ENCODE measurements at regions not wholly inside any gene's neighbourhood (a gene's known extent, or its start where the extent isn't known, plus 50 kb on each side); places are given as distances from the start of the nearest gene placed in this dataset.
"Not testable (repeated sequence)": the region's sequence is repeated elsewhere in the genome, so short reads cannot be mapped to it uniquely, and the experiment has no call there.

DNA sequence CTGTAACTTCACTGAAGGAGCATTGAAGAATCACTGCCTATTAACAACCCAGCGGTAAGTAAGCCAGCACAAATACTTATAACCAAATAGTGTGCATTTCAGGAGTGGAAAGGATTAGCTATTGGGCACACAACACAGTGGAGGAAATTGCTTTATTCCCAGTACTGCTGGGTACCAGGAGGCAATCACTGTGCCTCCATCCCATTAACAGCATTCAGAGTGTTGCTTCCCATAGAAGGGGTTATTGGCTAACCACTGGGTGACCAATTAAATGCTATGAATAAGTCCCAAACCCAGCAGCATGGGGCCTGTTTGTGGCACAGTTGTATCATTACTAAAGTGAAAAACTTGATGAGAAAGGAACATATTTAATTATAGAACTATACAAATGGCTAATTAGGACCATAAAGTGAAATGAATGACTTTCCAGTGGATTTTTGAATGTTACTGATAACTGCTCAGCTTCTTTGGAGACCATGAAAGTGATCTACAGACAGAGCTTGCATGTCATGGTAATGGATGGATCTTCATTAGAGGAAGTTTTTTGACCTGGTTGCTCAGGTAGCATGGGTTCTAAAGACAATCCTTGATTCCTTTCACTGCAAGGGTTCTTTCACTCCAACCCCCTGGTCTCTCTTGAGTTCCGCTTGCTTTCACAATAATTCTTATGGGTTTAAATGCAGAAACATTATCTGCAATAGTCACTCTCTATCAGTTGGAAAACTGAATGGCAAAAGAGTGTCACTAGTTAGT lies 413.3 kb upstream of the RORB start:
- Histone ChIP-seq H3K27me3 (ENCODE audit: insufficient read depth, low read depth, severe bottlenecking) (no peaks in the 10 kb centered on the region), H3K27ac (no peak overlapping the region), H3K9me3 (ENCODE audit: severe bottlenecking) (no peaks in the 10 kb centered on the region), H3K4me3 (ENCODE audit: low read depth, low read length) (no peak overlapping the region), H3K36me3 (no peaks in the 10 kb centered on the region)
- DNase-seq, result no peak
- TF ChIP-seq, protein P1, sequence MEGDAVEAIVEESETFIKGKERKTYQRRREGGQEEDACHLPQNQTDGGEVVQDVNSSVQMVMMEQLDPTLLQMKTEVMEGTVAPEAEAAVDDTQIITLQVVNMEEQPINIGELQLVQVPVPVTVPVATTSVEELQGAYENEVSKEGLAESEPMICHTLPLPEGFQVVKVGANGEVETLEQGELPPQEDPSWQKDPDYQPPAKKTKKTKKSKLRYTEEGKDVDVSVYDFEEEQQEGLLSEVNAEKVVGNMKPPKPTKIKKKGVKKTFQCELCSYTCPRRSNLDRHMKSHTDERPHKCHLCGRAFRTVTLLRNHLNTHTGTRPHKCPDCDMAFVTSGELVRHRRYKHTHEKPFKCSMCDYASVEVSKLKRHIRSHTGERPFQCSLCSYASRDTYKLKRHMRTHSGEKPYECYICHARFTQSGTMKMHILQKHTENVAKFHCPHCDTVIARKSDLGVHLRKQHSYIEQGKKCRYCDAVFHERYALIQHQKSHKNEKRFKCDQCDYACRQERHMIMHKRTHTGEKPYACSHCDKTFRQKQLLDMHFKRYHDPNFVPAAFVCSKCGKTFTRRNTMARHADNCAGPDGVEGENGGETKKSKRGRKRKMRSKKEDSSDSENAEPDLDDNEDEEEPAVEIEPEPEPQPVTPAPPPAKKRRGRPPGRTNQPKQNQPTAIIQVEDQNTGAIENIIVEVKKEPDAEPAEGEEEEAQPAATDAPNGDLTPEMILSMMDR (IDR thresholded peaks at IDR 0.05; ENCODE audit: low read depth, low read length), result no peak

DNA sequence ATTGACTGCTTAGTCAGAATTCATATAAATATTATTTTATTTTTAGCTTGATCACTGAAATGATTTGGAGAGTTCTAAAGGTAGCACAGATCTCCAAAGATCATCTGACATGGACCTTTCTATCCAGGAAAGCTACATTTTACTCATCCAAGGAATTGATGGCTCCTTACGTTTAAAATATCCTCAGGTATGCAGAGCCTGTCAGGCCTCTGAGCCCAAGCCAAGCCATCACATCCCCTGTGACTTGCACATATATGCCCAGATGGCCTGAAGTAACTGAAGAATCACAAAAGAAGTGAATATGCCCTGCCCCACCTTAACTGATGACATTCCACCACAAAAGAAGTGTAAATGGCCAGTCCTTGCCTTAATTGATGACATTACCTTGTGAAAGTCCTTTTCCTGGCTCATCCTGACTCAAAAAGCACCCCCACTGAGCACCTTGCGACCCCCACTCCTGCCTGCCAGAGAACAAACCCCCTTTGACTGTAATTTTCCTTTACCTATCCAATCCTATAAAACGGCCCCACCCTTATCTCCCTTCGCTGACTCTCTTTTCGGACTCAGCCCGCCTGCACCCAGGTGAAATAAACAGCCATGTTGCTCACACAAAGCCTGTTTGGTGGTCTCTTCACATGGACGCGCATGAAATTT lies 411.6 kb upstream of the RORB start:
- not testable (repeated sequence) for H3K4me3 ChIP-seq (ENCODE audit: low read depth, low read length); H3K36me3 ChIP-seq; H3K9me3 ChIP-seq (ENCODE audit: severe bottlenecking); DNase-seq; H3K27me3 ChIP-seq (ENCODE audit: insufficient read depth, low read depth, severe bottlenecking); H3K27ac ChIP-seq

DNA sequence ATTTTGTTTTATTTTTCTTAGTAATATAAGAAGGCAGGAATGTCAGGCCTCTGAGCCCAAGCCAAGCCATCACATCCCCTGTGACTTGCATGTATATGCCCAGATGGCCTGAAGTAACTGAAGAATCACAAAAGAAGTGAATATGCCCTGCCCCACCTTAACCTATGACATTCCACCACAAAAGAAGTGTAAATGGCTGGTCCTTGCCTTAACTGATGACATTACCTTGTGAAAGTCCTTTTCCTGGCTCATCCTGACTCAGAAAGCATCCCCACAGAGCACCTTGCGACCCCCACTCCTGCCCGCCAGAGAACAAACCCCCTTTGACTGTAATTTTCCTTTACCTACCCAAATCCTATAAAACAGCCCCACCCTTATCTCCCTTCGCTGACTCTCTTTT lies 406.2 kb upstream of the RORB start:
- not testable (repeated sequence) for H3K36me3 ChIP-seq

DNA sequence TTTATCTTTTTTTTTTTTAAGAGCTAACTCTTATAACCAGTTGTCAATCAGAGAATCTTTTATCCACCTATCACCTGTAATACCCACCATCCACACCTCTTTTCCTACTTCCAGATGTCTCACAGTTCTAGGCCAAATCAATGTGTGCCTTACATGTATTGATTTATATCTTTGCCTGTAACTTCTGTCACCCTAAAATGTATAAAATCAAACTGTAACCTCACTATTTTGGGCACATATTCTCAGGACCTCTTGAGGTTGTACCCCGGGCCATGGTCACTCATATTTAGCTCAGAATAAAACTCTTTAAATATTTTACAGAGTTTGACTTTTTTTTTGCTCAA lies 404.7 kb upstream of the RORB start:
- Histone ChIP-seq H3K27me3 (ENCODE audit: insufficient read depth, low read depth, severe bottlenecking) (no peaks in the 10 kb centered on the region), H3K4me3 (ENCODE audit: low read depth, low read length) (no peak overlapping the region), H3K27ac (no peak overlapping the region), H3K9me3 (ENCODE audit: severe bottlenecking) (no peaks in the 10 kb centered on the region), H3K36me3 (no peaks in the 10 kb centered on the region)
- no peak for DNase-seq
- TF ChIP-seq, protein P1 (IDR thresholded peaks at IDR 0.05; ENCODE audit: low read depth, low read length), result no peak

More for the DNA sequence above, 406.2 kb upstream of the RORB start:
- not testable (repeated sequence) for H3K4me3 ChIP-seq (ENCODE audit: low read depth, low read length); H3K27ac ChIP-seq; H3K27me3 ChIP-seq (ENCODE audit: insufficient read depth, low read depth, severe bottlenecking); DNase-seq; H3K9me3 ChIP-seq (ENCODE audit: severe bottlenecking)

DNA sequence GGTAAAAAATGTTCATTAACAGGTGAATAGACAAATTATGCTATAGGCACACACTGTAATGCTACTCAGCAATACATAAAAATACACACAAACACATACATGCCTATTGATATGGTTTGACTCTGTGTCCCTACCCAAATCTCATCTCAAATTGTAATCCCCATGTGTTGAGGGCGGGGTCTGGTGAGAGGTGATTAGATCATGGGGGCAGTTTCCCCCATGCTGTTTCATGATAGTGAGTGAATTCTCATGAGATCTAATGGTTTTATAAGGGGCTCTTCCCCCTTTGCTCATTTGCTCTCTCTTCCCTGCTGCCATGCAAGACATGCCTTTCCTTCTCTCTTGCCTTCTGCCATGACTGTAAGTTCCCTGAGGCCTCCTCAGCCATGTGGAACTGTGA lies 403.1 kb upstream of the RORB start:
- not testable (repeated sequence) for H3K27ac ChIP-seq; H3K36me3 ChIP-seq; H3K27me3 ChIP-seq (ENCODE audit: insufficient read depth, low read depth, severe bottlenecking); DNase-seq; H3K9me3 ChIP-seq (ENCODE audit: severe bottlenecking); H3K4me3 ChIP-seq (ENCODE audit: low read depth, low read length)

DNA sequence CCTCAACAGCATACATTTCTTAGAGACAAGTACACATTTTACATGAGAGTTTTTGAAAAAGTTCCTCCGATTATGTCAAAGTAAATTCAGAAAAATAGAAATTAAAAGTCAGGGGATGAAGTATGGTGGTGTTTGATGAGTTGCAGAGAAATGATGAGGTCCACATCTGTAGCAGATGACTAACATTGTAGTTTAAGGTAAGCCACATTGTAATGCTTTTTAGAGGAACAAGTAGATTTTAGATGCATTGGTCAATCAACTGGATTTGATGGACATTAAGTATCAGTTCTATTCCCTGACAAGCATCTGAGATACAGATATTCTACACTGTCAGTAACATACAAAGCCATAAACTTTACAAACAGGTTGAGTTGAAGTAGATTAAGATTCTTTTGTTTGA lies 402.4 kb upstream of the RORB start:
- TF ChIP-seq, protein P1 (IDR thresholded peaks at IDR 0.05; ENCODE audit: low read depth, low read length), result no peak
- Histone ChIP-seq H3K27me3 (ENCODE audit: insufficient read depth, low read depth, severe bottlenecking) (no peaks in the 10 kb centered on the region), H3K27ac (no peak overlapping the region), H3K36me3 (no peaks in the 10 kb centered on the region), H3K4me3 (ENCODE audit: low read depth, low read length) (no peak overlapping the region), H3K9me3 (ENCODE audit: severe bottlenecking) (no peaks in the 10 kb centered on the region)
- no peak for DNase-seq

DNA sequence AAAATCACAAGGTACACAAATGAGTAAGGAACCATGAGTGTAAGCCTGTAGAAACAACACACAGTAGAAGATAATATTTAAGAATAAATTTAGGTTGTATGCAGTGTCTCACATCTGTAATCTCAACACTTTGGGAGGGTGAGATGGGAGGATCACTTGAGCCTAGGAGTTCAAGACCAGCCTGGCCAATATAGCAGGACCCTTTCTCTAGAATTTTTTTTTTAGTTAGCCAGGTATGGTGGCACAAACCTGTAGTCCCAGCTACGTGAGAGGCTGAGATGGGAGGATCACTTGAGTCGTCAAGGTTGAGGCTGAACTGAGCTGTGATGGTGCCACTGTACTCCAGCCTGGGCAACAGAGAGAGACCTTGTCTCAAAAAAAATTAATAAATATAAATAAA lies 401.2 kb upstream of the RORB start:
- Histone ChIP-seq H3K27me3 (ENCODE audit: insufficient read depth, low read depth, severe bottlenecking) (no peaks in the 10 kb centered on the region), H3K36me3 (no peaks in the 10 kb centered on the region), H3K9me3 (ENCODE audit: severe bottlenecking) (no peaks in the 10 kb centered on the region), H3K27ac (no peak overlapping the region), H3K4me3 (ENCODE audit: low read depth, low read length) (no peak overlapping the region)
- no peak for DNase-seq
- TF ChIP-seq, protein P1 (IDR thresholded peaks at IDR 0.05; ENCODE audit: low read depth, low read length), result no peak

Measured in WERI-Rb-1 (cell line).